Stomach (tissue), 4 donors: ENCODE measurements at regions not wholly inside any gene's neighbourhood (a gene's known extent, or its start where the extent isn't known, plus 50 kb on each side); places are given as distances from the start of the nearest gene placed in this dataset.

Source experiments
- POLR2A ChIP-seq, 4 donors: fragments of 450-650 bp; IDR thresholded peaks; one replicate each; pipeline ENCODE4 v1.6.1; 2016; ENCODE audit warnings: antibody characterized with exemption in 4 of 4, control low read depth in 2 of 4, mild to moderate bottlenecking in 1 of 4, moderate library complexity in 1 of 4
- TF ChIP-seq, protein P1 (sequence below), 7 experiments: fragments of 450-650 bp in 4 of 7; fragments of 200-600 bp in 3 of 7; sonication (generic) in 3 of 7; IDR thresholded peaks; one replicate each; pipeline ENCODE4 v1.5.1; 2016 to 2019; ENCODE audit warnings: antibody characterized with exemption in 7 of 7, control low read depth in 2 of 7, mild to moderate bottlenecking in 1 of 7

- TF ChIP-seq POLR2A (IDR thresholded peaks at IDR 0.05), result no peak
- TF ChIP-seq, protein P1, sequence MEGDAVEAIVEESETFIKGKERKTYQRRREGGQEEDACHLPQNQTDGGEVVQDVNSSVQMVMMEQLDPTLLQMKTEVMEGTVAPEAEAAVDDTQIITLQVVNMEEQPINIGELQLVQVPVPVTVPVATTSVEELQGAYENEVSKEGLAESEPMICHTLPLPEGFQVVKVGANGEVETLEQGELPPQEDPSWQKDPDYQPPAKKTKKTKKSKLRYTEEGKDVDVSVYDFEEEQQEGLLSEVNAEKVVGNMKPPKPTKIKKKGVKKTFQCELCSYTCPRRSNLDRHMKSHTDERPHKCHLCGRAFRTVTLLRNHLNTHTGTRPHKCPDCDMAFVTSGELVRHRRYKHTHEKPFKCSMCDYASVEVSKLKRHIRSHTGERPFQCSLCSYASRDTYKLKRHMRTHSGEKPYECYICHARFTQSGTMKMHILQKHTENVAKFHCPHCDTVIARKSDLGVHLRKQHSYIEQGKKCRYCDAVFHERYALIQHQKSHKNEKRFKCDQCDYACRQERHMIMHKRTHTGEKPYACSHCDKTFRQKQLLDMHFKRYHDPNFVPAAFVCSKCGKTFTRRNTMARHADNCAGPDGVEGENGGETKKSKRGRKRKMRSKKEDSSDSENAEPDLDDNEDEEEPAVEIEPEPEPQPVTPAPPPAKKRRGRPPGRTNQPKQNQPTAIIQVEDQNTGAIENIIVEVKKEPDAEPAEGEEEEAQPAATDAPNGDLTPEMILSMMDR (IDR thresholded peaks at IDR 0.05), result no peak
Measured at GRCh38 chr1:208907790-208908189, 663.6 kb upstream of the PLXNA2 start.
